ENCODE measurements at regions not wholly inside any gene's neighbourhood (a gene's known extent, or its start where the extent isn't known, plus 50 kb on each side); places are given as distances from the start of the nearest gene placed in this dataset.
"Not testable (repeated sequence)": the region's sequence is repeated elsewhere in the genome, so short reads cannot be mapped to it uniquely, and the experiment has no call there.

GRCh38 chr13:83117046-83117445 is 765.2 kb downstream of the SLITRK1 start:
- Histone ChIP-seq H3K4me1 (ENCODE audit: control insufficient read depth in 1 of 2, insufficient read depth in 2 of 2, low read length in 2 of 2) (no peaks in the 10 kb centered on the region), H2AFZ (ENCODE audit: insufficient read depth, low read depth, low read length, poor library complexity, severe bottlenecking) (no peak overlapping the region), H3K4me2 (replicated peaks; ENCODE audit: extremely low read depth, low read length, poor library complexity, severe bottlenecking) (no peak overlapping the region), H3K4me3 (replicated peaks in 1 of 3; ENCODE audit: low read depth in 2 of 3, low read length in 3 of 3) (no peak overlapping the region), H3K27ac (ENCODE audit: low read depth in 1 of 2, low read length in 2 of 2) (no peak overlapping the region), H3K9me3 (replicated peaks in 1 of 2; ENCODE audit: control insufficient read depth in 1 of 2, insufficient read depth in 1 of 2, low read length in 2 of 2) (peaks cover 0 to 4% of the 10 kb centered on the region in 2 donors), H3K9ac (ENCODE audit: insufficient read depth, low read length, poor library complexity, severe bottlenecking) (no peak overlapping the region), H3K36me3 (replicated peaks in 1 of 2; ENCODE audit: control insufficient read depth in 1 of 2, insufficient read depth in 2 of 2, low read length in 2 of 2) (no peaks in the 10 kb centered on the region), H4K20me1 (ENCODE audit: insufficient read depth, low read length) (no peaks in the 10 kb centered on the region), H3K27me3 (ENCODE audit: control insufficient read depth in 2 of 2, insufficient read depth in 2 of 2, low read length in 2 of 2) (no peaks in the 10 kb centered on the region), H3K79me2 (ENCODE audit: insufficient read depth, low read length) (no peaks in the 10 kb centered on the region)
- peaks cover 0 to 1% (median 0%) of the 10 kb centered on the region in 3 donors for H3K27me3 Mint-ChIP-seq (ENCODE audit: low read depth in 3 of 3)
- H3K27ac Mint-ChIP-seq = no peak overlapping the region
- peaks cover 0 to 8% (median 0%) of the 10 kb centered on the region in 7 donors for H3K9me3 Mint-ChIP-seq
- 100% methylated on average over 1 of the region's 4 CpGs for WGBS (ENCODE audit: insufficient coverage)
- H3K4me3 Mint-ChIP-seq = no peak overlapping the region
- TF ChIP-seq CTCF (IDR thresholded peaks at IDR 0.05) = no peak
- H3K36me3 Mint-ChIP-seq = no peaks in the 10 kb centered on the region
- no peak for DNase-seq
- intact Hi-C loops (cut with micrococcal nuclease) = no loop called here
- no peaks in the 10 kb centered on the region for H3K4me1 Mint-ChIP-seq

- WGBS (ENCODE audit: insufficient coverage) = no CpG with 5 or more reads among the region's 5 CpGs
- intact Hi-C loops (cut with micrococcal nuclease) = not testable (repeated sequence)
Measured at GRCh38 chr13:83101574-83102247, 780.6 kb downstream of the SLITRK1 start.

More at GRCh38 chr13:83101574-83102247, 780.6 kb downstream of the SLITRK1 start:
- not testable (repeated sequence) for H3K4me3 Mint-ChIP-seq; DNase-seq; H3K27ac ChIP-seq (ENCODE audit: low read depth in 1 of 2, low read length in 2 of 2); H3K9ac ChIP-seq (ENCODE audit: insufficient read depth, low read length, poor library complexity, severe bottlenecking); H2AFZ ChIP-seq (ENCODE audit: insufficient read depth, low read depth, low read length, poor library complexity, severe bottlenecking); H3K27me3 ChIP-seq (ENCODE audit: control insufficient read depth in 2 of 2, insufficient read depth in 2 of 2, low read length in 2 of 2); H3K27me3 Mint-ChIP-seq (ENCODE audit: low read depth in 3 of 3); H3K9me3 ChIP-seq (replicated peaks in 1 of 2; ENCODE audit: control insufficient read depth in 1 of 2, insufficient read depth in 1 of 2, low read length in 2 of 2); H3K79me2 ChIP-seq (ENCODE audit: insufficient read depth, low read length); H3K4me2 ChIP-seq (replicated peaks; ENCODE audit: extremely low read depth, low read length, poor library complexity, severe bottlenecking); H3K4me1 ChIP-seq (ENCODE audit: control insufficient read depth in 1 of 2, insufficient read depth in 2 of 2, low read length in 2 of 2); H3K4me3 ChIP-seq (replicated peaks in 1 of 3; ENCODE audit: low read depth in 2 of 3, low read length in 3 of 3); H3K36me3 ChIP-seq (replicated peaks in 1 of 2; ENCODE audit: control insufficient read depth in 1 of 2, insufficient read depth in 2 of 2, low read length in 2 of 2); H3K4me1 Mint-ChIP-seq; H3K36me3 Mint-ChIP-seq; H4K20me1 ChIP-seq (ENCODE audit: insufficient read depth, low read length); H3K27ac Mint-ChIP-seq
- H3K9me3 Mint-ChIP-seq = peaks cover 2 to 11% (median 8%) of the 10 kb centered on the region in 7 donors

Data from CD14-positive monocyte (primary cell).